Adrenal gland (tissue), 5 donors: ENCODE measurements at regions not wholly inside any gene's neighbourhood (a gene's known extent, or its start where the extent isn't known, plus 50 kb on each side); places are given as distances from the start of the nearest gene placed in this dataset.

Experiments
- CTCF ChIP-seq, 6 experiments: fragments of 450-650 bp in 4 of 6; fragments of 200-600 bp in 2 of 6; sonication (generic) in 1 of 6; IDR thresholded peaks; 1 replicate in 5 of 6; 2 replicates in 1 of 6; pipeline versions ENCODE4 v1.5.1 to v1.8.0; 2016 to 2021; ENCODE audit warnings: antibody characterized with exemption in 6 of 6, mild to moderate bottlenecking in 2 of 6, moderate library complexity in 1 of 6
- POLR2A ChIP-seq, 2 donors: fragments of 450-650 bp; IDR thresholded peaks; one replicate each; pipeline ENCODE4 v1.6.1; 2017; ENCODE audit warnings: antibody characterized with exemption in 2 of 2, mild to moderate bottlenecking in 2 of 2, moderate library complexity in 1 of 2
- donor health status: DM: no; HTN: no; CAD: no.

- TF ChIP-seq CTCF (IDR thresholded peaks at IDR 0.05) (no peak), POLR2A (IDR thresholded peaks at IDR 0.05) (no peak)
Measured at GRCh38 chr13:90783273-90783672, 564.2 kb upstream of the MIR17HG start.
